GM19455 (cell line): ENCODE measurements at regions not wholly inside any gene's neighbourhood (a gene's known extent, or its start where the extent isn't known, plus 50 kb on each side); places are given as distances from the start of the nearest gene placed in this dataset.
"Not testable (repeated sequence)": the region's sequence is repeated elsewhere in the genome, so short reads cannot be mapped to it uniquely, and the experiment has no call there.

Source experiments
- ATAC-seq: cut with Tn5 transposase; IDR thresholded peaks from one replicate; pipeline ENCODE4 v1.9.1; 2021; ENCODE audit not compliant: unreplicated experiment

DNA sequence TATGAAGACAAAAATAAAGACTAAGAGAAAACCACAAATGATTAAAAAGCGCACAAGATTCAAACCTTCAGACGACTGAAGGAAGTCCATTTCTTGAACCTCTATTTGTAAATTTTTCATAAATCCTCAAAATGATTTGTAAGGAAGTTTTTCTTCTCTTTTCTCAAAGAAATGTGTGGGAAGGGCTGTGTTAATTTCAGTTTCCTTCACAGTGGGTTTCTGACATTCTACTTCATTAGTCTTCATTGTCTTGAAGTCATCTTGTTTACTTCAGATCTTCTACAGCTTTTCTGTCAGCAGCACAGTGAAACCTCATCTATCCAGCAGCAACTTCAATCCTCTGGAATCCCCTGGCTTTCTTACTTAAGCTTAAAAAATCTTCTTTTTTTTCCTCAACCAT lies 87.6 kb upstream of the MYLIP start:
- ATAC-seq, result no peak

- ATAC-seq, result no peak
Observed at GRCh38 chr6:16040628-16040974, 88.3 kb upstream of the MYLIP start.

GRCh38 chr6:16039892-16040627 lies 88.8 kb upstream of the MYLIP start:
- not testable (repeated sequence) for ATAC-seq

- no peak for ATAC-seq
Observed at GRCh38 chr6:16038938-16039337, 89.9 kb upstream of the MYLIP start.

DNA sequence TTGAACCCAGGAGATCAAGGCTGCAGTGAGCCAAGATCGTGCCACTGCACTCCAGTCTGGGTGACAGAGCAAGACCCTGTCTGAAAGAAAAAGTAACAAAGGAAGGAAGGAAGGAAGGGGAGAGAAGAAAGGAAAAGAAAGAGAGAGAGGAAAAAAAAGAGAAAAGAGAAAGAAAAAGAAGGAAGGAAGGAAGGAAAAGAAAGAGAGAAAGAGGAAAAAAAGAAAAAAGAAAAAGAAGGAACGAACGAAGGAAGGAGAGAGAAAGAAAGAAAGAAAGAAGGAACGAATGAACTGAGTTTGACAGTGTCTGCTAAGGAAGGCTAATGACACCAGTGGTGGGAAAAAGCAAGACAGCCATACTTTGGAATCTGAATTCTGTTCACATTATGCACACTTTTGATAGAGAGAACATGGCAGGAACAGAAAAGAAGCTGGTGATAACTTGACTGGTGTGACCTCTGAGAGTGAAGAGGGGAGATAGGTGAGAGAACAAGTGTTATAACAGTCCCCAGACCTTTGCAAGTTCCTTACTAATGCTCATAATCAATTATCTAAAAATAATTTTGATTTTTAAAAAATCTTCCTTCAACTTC lies 93.3 kb upstream of the MYLIP start:
- ATAC-seq, result no peak

GRCh38 chr6:16033214-16033613 lies 95.7 kb upstream of the MYLIP start:
- no peak for ATAC-seq

- no peak for ATAC-seq
Observed at GRCh38 chr6:16031278-16031981, 97.5 kb upstream of the MYLIP start.

DNA sequence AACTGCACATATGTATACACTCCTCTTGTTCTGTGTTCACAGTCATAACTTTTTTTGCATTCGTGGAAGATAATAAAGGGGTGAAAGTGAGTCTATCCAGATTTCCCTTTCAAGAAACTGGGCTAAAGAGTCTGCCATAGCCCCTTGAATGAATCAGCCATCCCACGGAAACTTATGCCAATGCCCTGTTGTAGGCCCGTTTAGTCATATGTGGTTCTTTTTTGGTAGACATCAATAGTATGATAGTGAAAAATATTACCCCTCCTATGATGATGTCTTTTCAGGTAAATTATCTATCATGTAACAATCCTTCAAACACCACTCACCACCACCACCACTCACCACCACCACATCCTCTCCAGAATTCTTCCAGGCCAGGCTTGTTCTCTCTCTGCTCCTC lies 99.9 kb upstream of the MYLIP start:
- ATAC-seq, result no peak

GRCh38 chr6:16020259-16020658 lies 108.6 kb upstream of the MYLIP start:
- ATAC-seq, result no peak

- ATAC-seq, result no peak
Observed at GRCh38 chr6:16019462-16019861, 109.4 kb upstream of the MYLIP start.

GRCh38 chr6:16018626-16019025 lies 110.3 kb upstream of the MYLIP start:
- no peak for ATAC-seq

DNA sequence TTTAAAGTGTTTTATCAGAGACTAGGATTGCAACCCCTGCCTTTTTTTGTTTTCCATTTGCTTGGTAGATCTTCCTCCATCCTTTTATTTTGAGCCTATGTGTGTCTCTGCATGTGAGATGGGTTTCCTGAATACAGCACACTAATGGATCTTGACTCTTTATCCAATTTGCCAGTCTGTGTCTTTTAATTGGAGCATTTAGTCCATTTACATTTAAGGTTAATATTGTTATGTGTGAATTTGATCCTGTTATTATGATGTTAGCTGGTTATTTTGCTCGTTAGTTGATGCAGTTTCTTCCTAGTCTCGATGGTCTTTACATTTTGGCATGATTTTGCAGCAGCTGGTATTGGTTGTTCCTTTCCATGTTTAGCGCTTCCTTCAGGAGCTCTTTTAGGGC lies 114.6 kb upstream of the MYLIP start:
- not testable (repeated sequence) for ATAC-seq

DNA sequence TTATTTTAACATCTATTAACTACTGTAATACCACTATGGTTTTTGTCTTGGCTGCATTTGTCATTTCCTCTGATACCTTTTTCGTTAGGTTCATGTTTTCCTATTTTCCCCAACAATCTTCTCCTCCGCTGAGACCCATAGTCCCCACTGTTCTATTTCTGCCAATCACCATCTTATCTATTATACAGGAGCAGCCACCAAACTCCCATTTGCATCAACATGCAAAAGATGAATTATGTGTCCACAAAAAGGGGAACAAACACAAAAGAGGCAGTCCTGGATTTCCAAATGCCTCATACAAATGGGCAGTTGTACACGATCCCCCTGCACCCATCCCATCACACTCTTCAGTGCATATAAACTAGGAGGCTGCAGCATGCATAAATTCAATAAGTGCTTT lies 121.7 kb upstream of the MYLIP start:
- no peak for ATAC-seq

DNA sequence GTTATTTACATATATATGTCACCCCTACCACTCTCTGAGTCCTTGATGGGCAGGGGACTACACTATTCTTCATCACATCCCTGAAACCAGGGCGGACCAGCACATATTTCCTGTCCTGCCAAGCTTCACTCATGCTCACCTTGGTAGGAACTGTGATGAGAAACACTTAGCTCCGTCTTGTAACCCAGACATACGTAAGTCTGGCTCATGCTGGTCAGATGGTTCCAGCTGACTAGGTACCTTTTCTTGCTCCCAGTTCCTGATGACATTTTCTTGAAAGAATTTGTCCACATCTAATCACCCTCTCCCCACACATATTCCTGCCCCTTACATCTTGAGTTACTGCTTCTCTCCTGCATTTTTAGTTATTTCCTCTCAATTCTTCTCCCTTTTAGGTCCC lies 122.2 kb upstream of the MYLIP start:
- no peak for ATAC-seq

DNA sequence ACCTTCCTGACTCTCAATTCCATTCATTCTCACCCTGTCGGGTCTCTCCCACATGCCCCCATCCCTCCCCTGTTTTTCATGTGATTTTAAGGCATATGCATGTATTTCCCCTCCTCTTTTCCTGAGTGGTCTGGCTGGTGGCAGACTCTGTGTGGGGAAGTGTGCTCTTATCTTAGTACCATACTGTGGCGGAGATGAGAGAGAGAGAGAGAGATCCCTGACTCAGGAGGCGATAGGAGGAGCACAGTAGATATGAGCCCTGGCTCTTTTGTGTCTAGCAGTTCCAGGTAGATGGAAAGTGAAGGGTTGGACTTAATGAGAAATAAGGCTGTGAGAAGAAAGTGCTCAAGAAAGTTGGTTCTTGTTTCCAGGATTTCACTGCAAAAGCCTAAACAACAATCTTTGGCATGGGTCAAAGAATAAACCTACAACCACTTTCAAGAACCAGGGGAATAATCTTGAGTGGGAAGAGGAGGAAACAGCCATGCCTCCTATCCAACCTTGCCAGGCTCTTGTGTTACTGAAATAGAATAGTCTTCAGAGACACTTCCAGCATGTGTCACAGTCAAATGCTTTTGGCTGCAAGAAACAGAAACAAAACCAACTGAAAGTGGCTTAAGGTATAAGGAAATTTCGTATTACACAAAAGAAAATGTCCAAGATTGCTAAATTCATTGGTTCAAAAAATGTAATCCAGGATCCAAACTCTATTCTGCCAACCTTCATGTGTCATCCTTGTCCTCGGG lies 123.8 kb upstream of the MYLIP start:
- ATAC-seq, result no peak

DNA sequence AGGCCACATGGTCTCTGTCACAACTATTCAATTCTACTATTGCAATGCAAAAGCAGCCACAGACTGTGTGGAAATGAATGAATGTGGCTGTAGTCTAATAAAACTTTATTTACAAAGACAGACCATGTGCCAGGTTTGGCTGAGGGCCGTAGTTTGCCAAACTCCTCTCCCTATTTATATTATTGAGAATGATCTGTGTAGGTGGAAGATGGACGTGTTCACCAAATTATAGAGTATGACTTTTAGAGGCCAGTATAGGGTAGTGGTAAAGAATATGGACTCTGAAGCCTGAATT lies 125.7 kb upstream of the MYLIP start:
- ATAC-seq, result no peak

DNA sequence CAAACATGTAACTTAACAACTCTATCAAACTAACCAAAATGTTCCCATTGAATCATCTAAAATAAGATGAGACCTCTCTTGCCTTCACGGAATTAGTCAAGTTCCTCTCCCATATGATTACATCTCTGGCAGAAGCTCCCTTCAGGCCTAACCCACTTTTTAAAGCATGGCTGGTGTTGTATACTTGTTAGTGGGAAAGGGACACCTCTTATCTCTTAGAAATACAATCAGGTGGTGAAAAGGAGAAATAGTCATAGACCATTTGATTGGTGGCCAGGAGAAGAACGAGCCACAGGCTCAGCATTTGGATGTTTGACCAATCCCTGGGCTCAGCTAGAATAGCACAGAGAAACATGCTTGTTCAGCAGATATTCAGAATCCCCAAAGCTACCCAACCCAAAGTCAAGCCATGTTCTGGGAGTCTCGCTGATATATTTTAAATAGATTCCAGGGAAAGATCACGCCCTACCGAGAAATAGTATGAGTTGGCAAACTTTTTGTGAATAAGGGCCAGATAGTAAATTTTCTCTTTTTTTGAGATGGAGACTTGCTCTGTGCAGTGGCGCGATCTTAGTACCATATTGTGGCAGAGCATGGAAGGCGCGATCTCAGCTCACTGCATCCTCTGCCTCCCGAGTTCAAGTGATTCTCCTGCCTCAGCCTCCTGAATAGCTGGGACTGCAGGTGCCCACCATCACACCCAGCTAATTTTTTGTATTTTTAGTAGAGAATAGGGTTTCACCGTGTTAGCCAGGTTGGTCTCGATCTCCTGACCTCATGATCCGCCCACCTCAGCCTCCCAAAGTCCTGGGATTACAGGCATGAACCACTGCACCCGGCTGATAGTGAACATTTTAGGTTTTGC lies 126.3 kb upstream of the MYLIP start:
- no peak for ATAC-seq

DNA sequence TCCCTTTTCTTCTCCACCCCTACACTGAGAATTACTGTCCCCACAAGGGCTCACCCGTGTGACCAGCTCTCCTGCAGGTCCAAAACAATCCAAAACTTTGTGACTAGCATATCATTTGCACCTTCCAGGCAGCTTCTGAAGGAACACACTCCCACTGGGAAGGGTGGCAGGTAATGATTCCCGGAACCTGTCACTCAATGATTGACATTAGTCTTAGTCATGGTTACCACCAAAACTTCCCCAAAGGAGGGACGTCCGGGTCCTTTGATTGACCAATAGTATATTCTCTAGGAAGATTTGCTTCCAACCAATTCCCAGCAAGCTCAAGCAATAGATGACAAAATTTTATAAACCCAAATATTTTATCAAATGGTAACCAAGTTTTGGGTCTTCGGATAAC lies 127.7 kb upstream of the MYLIP start:
- no peak for ATAC-seq

GRCh38 chr6:15999201-15999600 lies 129.7 kb upstream of the MYLIP start:
- no peak for ATAC-seq

DNA sequence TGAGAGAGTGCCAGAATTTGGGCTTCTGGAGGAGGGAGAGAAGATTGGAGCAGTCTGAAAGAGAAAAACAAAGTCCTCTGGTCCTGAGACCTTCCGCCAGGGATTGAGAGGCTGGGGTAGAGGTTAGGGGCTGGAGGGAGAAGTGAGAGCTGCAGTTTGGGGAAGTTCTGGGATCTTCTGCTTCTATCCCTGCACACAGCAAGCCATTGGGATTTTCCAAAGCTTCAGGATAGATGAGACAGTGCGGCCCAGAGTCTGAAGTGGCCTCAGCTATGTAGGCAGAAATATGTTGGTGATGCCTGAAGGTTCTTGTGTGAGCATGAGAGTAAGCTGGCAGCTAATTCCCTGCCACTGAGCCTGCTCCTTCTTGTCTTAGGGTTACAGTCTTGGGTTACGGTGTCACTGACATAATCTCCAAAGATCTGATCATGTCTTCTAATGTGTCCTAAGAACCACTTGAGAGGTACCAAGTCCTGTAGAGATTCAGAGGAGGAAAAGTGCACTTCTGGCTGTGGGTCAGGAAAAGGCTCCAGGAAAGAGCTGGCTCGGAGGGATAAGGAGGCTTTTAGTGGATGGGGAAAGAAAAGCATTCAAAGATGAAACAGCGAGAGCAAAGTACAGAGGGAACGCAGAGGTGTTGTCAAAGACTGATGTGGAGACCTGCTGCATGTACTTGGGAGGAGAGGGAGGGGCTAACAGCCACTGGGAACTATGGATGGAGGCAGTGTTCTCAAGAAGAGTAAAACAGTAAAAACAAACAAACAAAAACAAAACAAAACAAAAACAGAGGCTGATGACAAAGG lies 131.1 kb upstream of the MYLIP start:
- ATAC-seq, result no peak
